ENCODE measurements at regions not wholly inside any gene's neighbourhood (a gene's known extent, or its start where the extent isn't known, plus 50 kb on each side); places are given as distances from the start of the nearest gene placed in this dataset.

DNA sequence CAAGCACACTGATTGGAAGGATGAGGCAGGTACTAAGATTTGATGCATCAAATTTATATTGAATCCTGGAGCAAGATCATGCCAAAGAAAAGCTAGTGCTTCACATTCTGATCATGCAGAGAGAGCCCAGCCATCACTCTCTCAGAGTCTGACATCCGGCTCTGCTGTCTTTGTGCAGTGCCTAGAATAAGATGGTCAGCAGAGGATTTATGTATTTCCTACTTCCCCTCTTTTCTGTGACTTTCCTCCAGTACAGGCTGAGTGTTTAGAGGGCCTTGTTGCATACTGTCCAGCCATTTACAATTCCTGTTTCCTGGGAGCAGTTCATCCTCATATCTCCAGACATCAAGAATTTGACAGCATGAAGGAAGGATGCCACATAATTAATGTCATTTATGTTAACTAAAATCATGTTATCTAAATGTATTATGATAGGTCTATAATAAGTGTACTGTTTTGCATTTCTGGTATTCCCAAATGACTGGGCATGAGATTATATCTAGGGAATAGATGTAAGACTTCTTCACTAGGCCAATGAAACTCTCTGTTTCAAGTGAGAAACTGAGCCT is 167.6 kb downstream of the EPM2A start:
- POLR2A ChIA-PET: no interaction called here
- Histone ChIP-seq H3K36me3 (replicated peaks in 1 of 2; ENCODE audit: control insufficient read depth in 1 of 2, insufficient read depth in 2 of 2, low read length in 2 of 2) (no peaks in the 10 kb centered on the region), H3K4me3 (replicated peaks in 1 of 3; ENCODE audit: insufficient read depth in 1 of 3, low read depth in 2 of 3, low read length in 3 of 3) (no peak overlapping the region), H3K4me2 (ENCODE audit: low read depth, low read length) (no peak overlapping the region), H3K9ac (ENCODE audit: insufficient read depth, low read depth, low read length) (no peak overlapping the region), H3K9me3 (ENCODE audit: low read length) (no peaks in the 10 kb centered on the region), H3K4me1 (ENCODE audit: insufficient read depth, low read length) (no peaks in the 10 kb centered on the region), H3K27ac (ENCODE audit: extremely low read length, insufficient read depth, low read length) (no peak overlapping the region), H4K20me1 (ENCODE audit: insufficient read depth, low read length) (no peaks in the 10 kb centered on the region), H3K79me2 (ENCODE audit: insufficient read depth, low read length) (no peaks in the 10 kb centered on the region), H3K27me3 (ENCODE audit: control insufficient read depth in 1 of 2, insufficient read depth in 2 of 2, low read length in 2 of 2) (no peaks in the 10 kb centered on the region; a peak in 1 of 5 replicates), H2AFZ (ENCODE audit: low read length) (no peak overlapping the region)
- CTCF ChIA-PET (ENCODE audit: low intra/inter-chr PET ratio, low total read pairs): no interaction called here
- DNase-seq (ENCODE audit: low spot score) (no peak), ATAC-seq (no peak), FAIRE-seq (no peak)
- intact Hi-C loops (cut with micrococcal nuclease; ENCODE audit: unreplicated experiment): no loop called here
- in situ Hi-C loops (cut with HindIII; ENCODE audit: extremely low pct_ligation_motif_present, low pct_unique_long_range_greater_than_20kb): no loop called here
- 0% methylated on average over 1 of the region's 1 CpG for WGBS (ENCODE audit: low lambda C conversion rate)
- no TSS peak for BruUV-seq (replicated peaks)
- no peak for TF ChIP-seq ARID2 (CRISPR knock-in tag; IDR thresholded peaks at IDR 0.05; ENCODE audit: borderline replicate concordance)
- no peak for TF ChIP-seq ZSCAN5A (CRISPR knock-in tag; IDR thresholded peaks at IDR 0.05; ENCODE audit: borderline replicate concordance)
- TF ChIP-seq NAIF1 (CRISPR knock-in tag; IDR thresholded peaks at IDR 0.05; ENCODE audit: borderline replicate concordance): no peak
- no peak for TF ChIP-seq ISL2 (CRISPR knock-in tag; IDR thresholded peaks at IDR 0.05)
- no peak for TF ChIP-seq ZNF274 (CRISPR knock-in tag; IDR thresholded peaks at IDR 0.05)
- TF ChIP-seq HMG20B (CRISPR knock-in tag; conservative IDR thresholded peaks at IDR 0.05): no peak
- no peak for TF ChIP-seq AFF4 (CRISPR knock-in tag; IDR thresholded peaks at IDR 0.05)
- TF ChIP-seq GATAD1 (CRISPR knock-in tag; IDR thresholded peaks at IDR 0.05): no peak
- TF ChIP-seq ZZZ3 (CRISPR knock-in tag; IDR thresholded peaks at IDR 0.05; ENCODE audit: borderline replicate concordance): no peak
- no peak for TF ChIP-seq ZC3H13 (CRISPR knock-in tag; IDR thresholded peaks at IDR 0.05)
- no peak for TF ChIP-seq ZNF709 (CRISPR knock-in tag; IDR thresholded peaks at IDR 0.05)
- TF ChIP-seq, protein P1, sequence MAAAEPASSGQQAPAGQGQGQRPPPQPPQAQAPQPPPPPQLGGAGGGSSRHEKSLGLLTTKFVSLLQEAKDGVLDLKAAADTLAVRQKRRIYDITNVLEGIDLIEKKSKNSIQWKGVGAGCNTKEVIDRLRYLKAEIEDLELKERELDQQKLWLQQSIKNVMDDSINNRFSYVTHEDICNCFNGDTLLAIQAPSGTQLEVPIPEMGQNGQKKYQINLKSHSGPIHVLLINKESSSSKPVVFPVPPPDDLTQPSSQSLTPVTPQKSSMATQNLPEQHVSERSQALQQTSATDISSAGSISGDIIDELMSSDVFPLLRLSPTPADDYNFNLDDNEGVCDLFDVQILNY (CRISPR knock-in tag; conservative IDR thresholded peaks at IDR 0.05): no peak
- TF ChIP-seq THAP11 (CRISPR knock-in tag; IDR thresholded peaks at IDR 0.05): no peak
- no peak for TF ChIP-seq ZNF777 (CRISPR knock-in tag; IDR thresholded peaks at IDR 0.05)
- TF ChIP-seq NCOR1 (IDR thresholded peaks at IDR 0.05; ENCODE audit: borderline replicate concordance, low read length): no peak
- no peak for TF ChIP-seq ZNF558 (CRISPR knock-in tag; IDR thresholded peaks at IDR 0.05; ENCODE audit: borderline replicate concordance)
- no peak for TF ChIP-seq DNMT3B (CRISPR knock-in tag; conservative IDR thresholded peaks at IDR 0.05)
- no peak for TF ChIP-seq HNRNPUL1 (IDR thresholded peaks at IDR 0.05; ENCODE audit: low read depth, low read length)
- TF ChIP-seq ZEB1 (IDR thresholded peaks at IDR 0.05; ENCODE audit: insufficient replicate concordance, low read depth): no peak
- TF ChIP-seq PAWR (CRISPR knock-in tag; IDR thresholded peaks at IDR 0.05; ENCODE audit: borderline replicate concordance): no peak

Measured in HepG2 (cell line).